A549 (cell line): ENCODE measurements at regions not wholly inside any gene's neighbourhood (a gene's known extent, or its start where the extent isn't known, plus 50 kb on each side); places are given as distances from the start of the nearest gene placed in this dataset.

Experiments
- BHLHE40 ChIP-seq: IDR thresholded peaks from 2 replicates; pipeline ENCODE4 v1.6.1; 2012; ENCODE audit warnings: low read depth, low read length, inconsistent platforms
- CEBPB ChIP-seq, 2 experiments: fragments of >200 bp in 1 of 2; sonication (Bioruptor Twin) in 1 of 2; formaldehyde crosslinking in 1 of 2; IDR thresholded peaks; 2 replicates each; pipeline ENCODE4 v1.6.1; 2012 to 2016
- CHD2 ChIP-seq: fragments of 150-350 bp; IDR thresholded peaks from 2 replicates; pipeline ENCODE4 v1.6.1; 2014; ENCODE audit warnings: low read length; ENCODE audit not compliant: partially characterized antibody
- EP300 ChIP-seq, 2 experiments: fragments of >200 bp; sonication (Bioruptor Twin); formaldehyde crosslinking; IDR thresholded peaks; 2 replicates in 1 of 2; 3 replicates in 1 of 2; pipeline ENCODE4 v1.6.1; 2016 to 2017
- KDM5A ChIP-seq: fragments of 200-600 bp; sonication (generic); IDR thresholded peaks from 2 replicates; pipeline ENCODE4 v1.6.1; 2016; ENCODE audit warnings: antibody characterized with exemption, mild to moderate bottlenecking
- MAFK ChIP-seq: fragments of 450-650 bp; IDR thresholded peaks from 2 replicates; pipeline ENCODE4 v1.6.1; 2014; ENCODE audit not compliant: partially characterized antibody
- NPAS2 ChIP-seq: fragments of 250-450 bp; sonication (Bioruptor Pico); IDR thresholded peaks from 2 replicates; pipeline ENCODE4 v1.8.0; 2022; ENCODE audit warnings: mild to moderate bottlenecking, moderate library complexity, borderline replicate concordance
- POLR2A ChIP-seq: IDR thresholded peaks from 2 replicates; pipeline ENCODE4 v1.6.1; 2012; ENCODE audit warnings: mild to moderate bottlenecking, low read length
- POLR2AphosphoS2 ChIP-seq: conservative IDR thresholded peaks from 2 replicates; pipeline ENCODE4 v1.6.1; 2012; ENCODE audit warnings: low read length, improper control_type of control experiment, inconsistent platforms
- TF ChIP-seq, protein P1 (sequence below): fragments of >200 bp; sonication (Bioruptor Twin); formaldehyde crosslinking; IDR thresholded peaks from 3 replicates; pipeline ENCODE4 v1.5.1; 2016
- TF ChIP-seq, protein P2 (sequence below): fragments of 450-650 bp; IDR thresholded peaks from 2 replicates; pipeline ENCODE4 v1.6.1; 2014; ENCODE audit warnings: antibody characterized with exemption

DNA sequence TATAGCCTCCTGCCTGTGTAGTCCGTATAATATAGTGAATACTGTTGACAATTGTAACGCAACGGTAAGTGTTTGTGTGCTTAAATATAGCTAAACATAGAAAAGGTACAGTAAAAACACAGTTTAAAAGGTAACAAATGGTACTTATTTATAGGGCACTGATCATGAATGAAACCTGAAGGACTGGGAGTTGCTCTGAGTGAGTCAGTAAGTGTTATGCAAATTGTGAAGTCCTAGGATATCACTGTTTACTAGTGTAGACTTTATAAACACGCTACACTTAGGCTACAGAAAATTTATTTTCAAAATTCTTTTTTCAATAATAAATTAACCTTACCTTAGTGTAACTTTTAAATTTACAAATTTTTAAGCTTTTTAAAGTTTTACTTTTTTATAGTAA is 1090.1 kb downstream of the CDH9 start:
- TF ChIP-seq, protein P1, sequence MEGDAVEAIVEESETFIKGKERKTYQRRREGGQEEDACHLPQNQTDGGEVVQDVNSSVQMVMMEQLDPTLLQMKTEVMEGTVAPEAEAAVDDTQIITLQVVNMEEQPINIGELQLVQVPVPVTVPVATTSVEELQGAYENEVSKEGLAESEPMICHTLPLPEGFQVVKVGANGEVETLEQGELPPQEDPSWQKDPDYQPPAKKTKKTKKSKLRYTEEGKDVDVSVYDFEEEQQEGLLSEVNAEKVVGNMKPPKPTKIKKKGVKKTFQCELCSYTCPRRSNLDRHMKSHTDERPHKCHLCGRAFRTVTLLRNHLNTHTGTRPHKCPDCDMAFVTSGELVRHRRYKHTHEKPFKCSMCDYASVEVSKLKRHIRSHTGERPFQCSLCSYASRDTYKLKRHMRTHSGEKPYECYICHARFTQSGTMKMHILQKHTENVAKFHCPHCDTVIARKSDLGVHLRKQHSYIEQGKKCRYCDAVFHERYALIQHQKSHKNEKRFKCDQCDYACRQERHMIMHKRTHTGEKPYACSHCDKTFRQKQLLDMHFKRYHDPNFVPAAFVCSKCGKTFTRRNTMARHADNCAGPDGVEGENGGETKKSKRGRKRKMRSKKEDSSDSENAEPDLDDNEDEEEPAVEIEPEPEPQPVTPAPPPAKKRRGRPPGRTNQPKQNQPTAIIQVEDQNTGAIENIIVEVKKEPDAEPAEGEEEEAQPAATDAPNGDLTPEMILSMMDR: no peak
- TF ChIP-seq MAFK (no peak), POLR2A (no peak), BHLHE40 (no peak), KDM5A (no peak), POLR2AphosphoS2 (no peak), NPAS2 (CRISPR knock-in tag) (no peak), EP300 (IDR thresholded peaks at IDR 0.05) (no peak), CHD2 (no peak), CEBPB (IDR thresholded peaks at IDR 0.05) (no peak)
- TF ChIP-seq, protein P2, sequence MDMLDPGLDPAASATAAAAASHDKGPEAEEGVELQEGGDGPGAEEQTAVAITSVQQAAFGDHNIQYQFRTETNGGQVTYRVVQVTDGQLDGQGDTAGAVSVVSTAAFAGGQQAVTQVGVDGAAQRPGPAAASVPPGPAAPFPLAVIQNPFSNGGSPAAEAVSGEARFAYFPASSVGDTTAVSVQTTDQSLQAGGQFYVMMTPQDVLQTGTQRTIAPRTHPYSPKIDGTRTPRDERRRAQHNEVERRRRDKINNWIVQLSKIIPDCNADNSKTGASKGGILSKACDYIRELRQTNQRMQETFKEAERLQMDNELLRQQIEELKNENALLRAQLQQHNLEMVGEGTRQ: no peak
